Activated CD4-positive, alpha-beta memory T cell treated with anti-CD3 and anti-CD28 coated beads, Interleukin-2, amount 10 ng/mL, durations not matched to agents 7 days and 5 days (primary cell): ENCODE measurements at regions not wholly inside any gene's neighbourhood (a gene's known extent, or its start where the extent isn't known, plus 50 kb on each side); places are given as distances from the start of the nearest gene placed in this dataset.

Experiments
- CTCF ChIA-PET: fragments of 350-600 bp; sonication (Branson Sonifier 250); formaldehyde crosslinking; loops from one replicate; lab custom pipeline; 2021; ENCODE audit warnings: antibody characterized with exemption, inconsistent platforms; lab: Charles Lee
- POLR2A ChIA-PET: fragments of 350-600 bp; sonication (Branson Sonifier 250); formaldehyde crosslinking; loops from one replicate; lab custom pipeline; 2021; ENCODE audit warnings: antibody characterized with exemption; lab: Charles Lee
- DNase-seq: peaks from one replicate; pipeline ENCODE4 v3.0.0-alpha.2; 2020
- H3K27ac Mint-ChIP-seq: one replicate; pipeline ENCODE4 v1.8.0; 2021; ENCODE audit warnings: mild to moderate bottlenecking, mixed read lengths
- H3K27me3 Mint-ChIP-seq: one replicate; pipeline ENCODE4 v1.8.0; 2021; ENCODE audit warnings: mixed read lengths
- H3K36me3 Mint-ChIP-seq: one replicate; pipeline ENCODE4 v1.8.0; 2021; ENCODE audit warnings: low read depth, mixed read lengths
- H3K4me1 Mint-ChIP-seq: one replicate; pipeline ENCODE4 v1.8.0; 2021; ENCODE audit warnings: mixed read lengths
- H3K4me3 Mint-ChIP-seq: one replicate; pipeline ENCODE4 v1.8.0; 2021; ENCODE audit warnings: mild to moderate bottlenecking, mixed read lengths
- H3K9me3 Mint-ChIP-seq: one replicate; pipeline ENCODE4 v1.8.0; 2021; ENCODE audit warnings: mixed read lengths

- no peak for DNase-seq
- ChIA-PET POLR2A (no interaction called here), CTCF (no interaction called here)
- Mint-ChIP-seq H3K9me3 (no peaks in the 10 kb centered on the region), H3K4me1 (no peaks in the 10 kb centered on the region), H3K27me3 (peaks cover 6% of the 10 kb centered on the region), H3K36me3 (no peaks in the 10 kb centered on the region), H3K27ac (no peak overlapping the region), H3K4me3 (no peak overlapping the region)
These were observed 93.6 kb upstream of the CNOT2 start for GRCh38 chr12:70149665-70150064.

DNA sequence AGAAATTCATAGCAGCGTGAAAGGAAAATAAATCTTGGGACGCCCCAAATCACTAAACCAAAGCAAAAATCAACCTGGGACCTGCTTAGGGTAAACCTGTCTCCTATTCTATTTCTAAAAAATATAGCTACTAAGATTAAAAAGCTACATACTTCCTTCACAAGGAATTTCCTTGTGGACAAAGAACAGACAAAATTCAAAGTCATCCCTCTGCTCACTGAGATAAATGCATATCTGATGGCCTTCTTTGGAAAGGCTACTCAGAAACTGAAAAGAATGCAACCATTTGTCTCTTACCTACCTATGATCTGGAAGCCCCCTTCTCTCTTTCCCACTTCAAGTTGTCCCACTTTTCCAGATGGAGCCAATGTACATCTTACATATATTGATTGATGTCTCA is 93.0 kb upstream of the CNOT2 start:
- Mint-ChIP-seq H3K27ac (no peak overlapping the region), H3K4me3 (no peak overlapping the region), H3K9me3 (peaks cover under 1% of the 10 kb centered on the region), H3K4me1 (no peaks in the 10 kb centered on the region), H3K27me3 (peaks cover 6% of the 10 kb centered on the region), H3K36me3 (no peaks in the 10 kb centered on the region)
- ChIA-PET POLR2A (no interaction called here), CTCF (no interaction called here)
- no peak for DNase-seq

- Mint-ChIP-seq H3K36me3 (no peaks in the 10 kb centered on the region), H3K4me1 (no peaks in the 10 kb centered on the region), H3K4me3 (no peak overlapping the region), H3K27me3 (peaks cover 3% of the 10 kb centered on the region), H3K9me3 (peaks cover 9% of the 10 kb centered on the region), H3K27ac (no peak overlapping the region)
- no peak for DNase-seq
- ChIA-PET CTCF (no interaction called here), POLR2A (no interaction called here)
These were observed 91.2 kb upstream of the CNOT2 start for GRCh38 chr12:70151993-70152392.

DNA sequence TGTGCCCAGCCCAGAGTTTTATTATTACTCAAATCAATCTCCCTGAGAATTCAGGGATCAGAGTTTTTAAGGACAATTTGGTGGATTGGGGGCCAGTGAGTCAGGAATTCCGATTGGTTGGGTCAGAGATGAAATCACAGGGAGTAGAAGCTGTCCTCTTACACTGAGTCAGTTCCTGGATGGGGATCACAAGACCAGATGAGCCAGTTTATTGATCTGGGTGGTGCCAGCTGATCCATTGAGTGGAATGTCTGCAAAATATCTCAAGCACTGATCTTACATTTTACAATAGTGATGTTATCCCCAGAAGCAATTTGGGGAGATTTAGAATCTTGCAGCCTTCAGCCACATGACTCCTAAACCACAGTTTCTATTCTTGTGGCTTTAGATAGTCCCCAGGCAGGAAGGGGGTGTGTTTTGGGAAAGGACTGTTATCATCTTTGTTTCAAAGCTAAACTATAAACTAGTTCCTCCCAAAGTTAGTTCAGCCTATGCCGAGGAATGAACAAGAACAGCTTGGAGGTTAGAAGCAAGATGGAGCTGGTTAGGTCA is 89.1 kb upstream of the CNOT2 start:
- Mint-ChIP-seq H3K4me1 (no peaks in the 10 kb centered on the region), H3K27me3 (no peaks in the 10 kb centered on the region), H3K4me3 (no peak overlapping the region), H3K36me3 (no peaks in the 10 kb centered on the region), H3K9me3 (peaks cover 21% of the 10 kb centered on the region), H3K27ac (no peak overlapping the region)
- no peak for DNase-seq
- POLR2A ChIA-PET: no interaction called here
- CTCF ChIA-PET: interaction anchor here (0.6 kb wide), 1 partner anchor 62 kb away, joined by 3 read pairs; no protein-coding TSS in a partner anchor

GRCh38 chr12:70154960-70155589 is 88.2 kb upstream of the CNOT2 start:
- Mint-ChIP-seq H3K27me3 (no peaks in the 10 kb centered on the region), H3K9me3 (peaks cover 21% of the 10 kb centered on the region), H3K4me3 (no peak overlapping the region), H3K4me1 (no peaks in the 10 kb centered on the region), H3K27ac (no peak overlapping the region), H3K36me3 (no peaks in the 10 kb centered on the region)
- no peak for DNase-seq
- ChIA-PET CTCF (interaction anchor here (0.6 kb wide), 1 partner anchor 63 kb away, joined by 3 read pairs; no protein-coding TSS in a partner anchor), POLR2A (no interaction called here)

GRCh38 chr12:70157099-70157498 is 86.1 kb upstream of the CNOT2 start:
- H3K4me3 Mint-ChIP-seq: no peak overlapping the region
- no peak overlapping the region for H3K27ac Mint-ChIP-seq
- H3K4me1 Mint-ChIP-seq: no peaks in the 10 kb centered on the region
- ChIA-PET CTCF (no interaction called here), POLR2A (no interaction called here)
- H3K9me3 Mint-ChIP-seq: peaks cover 21% of the 10 kb centered on the region
- H3K36me3 Mint-ChIP-seq: no peaks in the 10 kb centered on the region
- DNase-seq: no peak
- H3K27me3 Mint-ChIP-seq: no peaks in the 10 kb centered on the region

- Mint-ChIP-seq H3K4me3 (no peak overlapping the region), H3K27ac (no peak overlapping the region), H3K27me3 (peaks cover 5% of the 10 kb centered on the region), H3K9me3 (no peaks in the 10 kb centered on the region), H3K4me1 (no peaks in the 10 kb centered on the region), H3K36me3 (no peaks in the 10 kb centered on the region)
- ChIA-PET CTCF (no interaction called here), POLR2A (no interaction called here)
- DNase-seq: no peak
These were observed 77.8 kb upstream of the CNOT2 start for GRCh38 chr12:70165450-70165849.

GRCh38 chr12:70176290-70176689 is 66.9 kb upstream of the CNOT2 start:
- H3K4me1 Mint-ChIP-seq: no peaks in the 10 kb centered on the region
- H3K27ac Mint-ChIP-seq: no peak overlapping the region
- no peak for DNase-seq
- H3K36me3 Mint-ChIP-seq: no peaks in the 10 kb centered on the region
- peaks cover 1% of the 10 kb centered on the region for H3K27me3 Mint-ChIP-seq
- H3K9me3 Mint-ChIP-seq: no peaks in the 10 kb centered on the region
- ChIA-PET POLR2A (no interaction called here), CTCF (interaction anchor here (0.6 kb wide), 1 partner anchor 220 kb away, joined by 3 read pairs; no protein-coding TSS in a partner anchor)
- H3K4me3 Mint-ChIP-seq: no peak overlapping the region

DNA sequence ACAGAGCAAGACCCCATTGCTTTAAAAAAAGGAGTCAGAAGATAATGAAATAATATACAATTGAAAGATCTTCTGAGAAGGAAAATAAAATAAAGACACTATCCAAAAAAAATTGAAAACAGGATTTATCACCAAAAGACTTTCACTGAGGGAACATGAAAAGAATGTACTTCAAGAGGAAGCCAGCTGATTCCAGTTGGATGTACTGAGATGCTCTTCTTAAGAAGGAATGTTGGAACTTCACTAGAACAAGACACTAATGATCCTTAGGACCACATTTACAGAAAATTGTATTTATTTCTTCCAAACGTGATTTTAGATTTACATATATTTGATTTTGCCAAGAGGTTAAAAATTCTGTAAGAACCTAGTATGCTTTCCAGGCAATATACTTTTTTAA is 65.6 kb upstream of the CNOT2 start:
- Mint-ChIP-seq H3K4me1 (no peaks in the 10 kb centered on the region), H3K36me3 (no peaks in the 10 kb centered on the region), H3K27ac (no peak overlapping the region), H3K9me3 (no peaks in the 10 kb centered on the region), H3K4me3 (no peak overlapping the region), H3K27me3 (peaks cover 1% of the 10 kb centered on the region)
- ChIA-PET CTCF (no interaction called here), POLR2A (no interaction called here)
- DNase-seq: no peak

DNA sequence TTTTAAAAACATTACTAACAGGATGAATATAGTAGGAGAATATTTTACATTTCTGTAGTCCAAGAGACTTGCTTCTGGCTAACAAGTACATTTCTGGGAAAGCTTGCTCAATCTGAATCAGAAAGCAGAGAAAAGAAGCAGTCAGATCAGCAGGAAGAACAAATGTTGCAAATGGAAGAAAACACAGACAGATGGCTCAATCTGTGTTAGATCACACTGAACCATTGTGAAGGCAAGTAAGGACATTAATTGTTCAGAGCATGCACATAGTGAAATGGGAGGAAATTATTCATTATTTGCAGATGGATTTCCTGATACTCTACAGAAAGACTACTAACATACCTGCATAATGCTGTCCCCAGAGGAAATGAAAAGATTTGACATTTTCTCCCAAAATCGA is 65.2 kb upstream of the CNOT2 start:
- no peaks in the 10 kb centered on the region for H3K4me1 Mint-ChIP-seq
- CTCF ChIA-PET: no interaction called here
- DNase-seq: no peak
- no peak overlapping the region for H3K27ac Mint-ChIP-seq
- H3K36me3 Mint-ChIP-seq: no peaks in the 10 kb centered on the region
- no peaks in the 10 kb centered on the region for H3K9me3 Mint-ChIP-seq
- no peak overlapping the region for H3K4me3 Mint-ChIP-seq
- POLR2A ChIA-PET: no interaction called here
- peaks cover 1% of the 10 kb centered on the region for H3K27me3 Mint-ChIP-seq

DNA sequence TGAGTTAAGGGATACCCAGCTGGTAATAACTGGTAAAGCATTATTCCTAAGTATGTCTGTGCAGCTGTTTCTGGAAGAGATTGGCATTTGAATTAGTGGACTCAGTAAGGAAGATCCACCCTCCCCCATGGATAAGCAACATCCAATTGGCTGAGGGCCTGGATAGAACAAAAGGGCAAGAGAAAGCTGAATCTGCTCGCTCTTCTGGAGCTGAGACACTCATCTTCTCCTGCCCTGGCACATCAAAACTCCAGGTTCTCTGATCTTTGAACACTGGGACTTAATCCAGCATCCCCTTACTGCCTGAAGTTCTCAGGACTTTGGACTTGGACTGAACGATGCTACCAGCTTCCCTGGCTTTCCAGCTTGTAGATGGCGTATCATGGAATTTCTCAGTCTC is 63.1 kb upstream of the CNOT2 start:
- Mint-ChIP-seq H3K27ac (no peak overlapping the region), H3K4me3 (no peak overlapping the region)
- POLR2A ChIA-PET: no interaction called here

GRCh38 chr12:70185301-70185700 is 57.9 kb upstream of the CNOT2 start:
- CTCF ChIA-PET: no interaction called here
- POLR2A ChIA-PET: no interaction called here
- Mint-ChIP-seq H3K4me1 (no peaks in the 10 kb centered on the region), H3K4me3 (no peak overlapping the region), H3K9me3 (no peaks in the 10 kb centered on the region), H3K36me3 (no peaks in the 10 kb centered on the region), H3K27me3 (peaks cover 4% of the 10 kb centered on the region), H3K27ac (no peak overlapping the region)
- no peak for DNase-seq

More for the DNA sequence above, 63.1 kb upstream of the CNOT2 start:
- Mint-ChIP-seq H3K9me3 (no peaks in the 10 kb centered on the region), H3K36me3 (no peaks in the 10 kb centered on the region), H3K4me1 (no peaks in the 10 kb centered on the region), H3K27me3 (peaks cover 1% of the 10 kb centered on the region)
- CTCF ChIA-PET: no interaction called here
- no peak for DNase-seq

DNA sequence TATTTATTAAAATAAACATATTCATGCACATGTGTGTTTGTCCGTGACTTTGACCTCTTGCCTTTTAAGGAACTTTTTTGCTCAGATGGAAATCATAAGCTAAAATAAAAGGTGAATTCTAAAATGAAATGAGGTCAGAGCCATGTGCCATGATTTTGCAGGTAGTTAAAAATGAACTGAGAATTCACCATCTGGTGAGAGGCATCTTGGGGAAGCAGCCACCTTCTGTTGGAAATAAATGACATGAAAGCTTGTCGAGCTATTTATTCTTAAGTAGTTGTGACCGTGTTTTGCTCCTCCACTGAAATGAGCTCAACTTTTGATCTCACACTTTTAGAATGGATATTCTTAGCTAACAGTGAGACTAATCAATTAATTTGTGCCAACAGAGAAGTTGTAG is 56.8 kb upstream of the CNOT2 start:
- CTCF ChIA-PET: no interaction called here
- no peak overlapping the region for H3K27ac Mint-ChIP-seq
- no peaks in the 10 kb centered on the region for H3K4me1 Mint-ChIP-seq
- POLR2A ChIA-PET: no interaction called here
- H3K36me3 Mint-ChIP-seq: no peaks in the 10 kb centered on the region
- no peak overlapping the region for H3K4me3 Mint-ChIP-seq
- no peak for DNase-seq
- no peaks in the 10 kb centered on the region for H3K9me3 Mint-ChIP-seq
- H3K27me3 Mint-ChIP-seq: peaks cover 6% of the 10 kb centered on the region
